Right cardiac atrium (tissue), 5 donors: ENCODE measurements at regions not wholly inside any gene's neighbourhood (a gene's known extent, or its start where the extent isn't known, plus 50 kb on each side); places are given as distances from the start of the nearest gene placed in this dataset.

Source experiments
- ATAC-seq, 2 donors: fragments of 200-7000 bp; cut with Tn5 transposase; one replicate each; pipeline versions ENCODE4 v1.8.0 to v1.9.1; 2020; ENCODE audit warnings: moderate library complexity in 2 of 2, mild to moderate bottlenecking in 1 of 2
- DNase-seq, 3 donors: peaks; one replicate each; pipeline ENCODE4 v3.0.0-alpha.2; 2020
- H3K27ac ChIP-seq: one replicate; pipeline ENCODE4 v1.5.1; 2013; ENCODE audit warnings: mild to moderate bottlenecking, low read length, control low read depth, moderate library complexity
- H3K27me3 ChIP-seq: one replicate; pipeline ENCODE4 v1.6.1; 2013; ENCODE audit not compliant: control insufficient read depth, insufficient read depth
- H3K4me1 ChIP-seq: one replicate; pipeline ENCODE4 v1.6.1; 2013; ENCODE audit warnings: low read length; ENCODE audit not compliant: control insufficient read depth, insufficient read depth
- H3K4me3 ChIP-seq: one replicate; pipeline ENCODE4 v1.5.1; 2013; ENCODE audit warnings: low read length, control low read depth
- H3K9me3 ChIP-seq: one replicate; pipeline ENCODE4 v1.6.1; 2013; ENCODE audit warnings: low read length; ENCODE audit not compliant: control insufficient read depth
- WGBS: extraction: QIAGEN DNeasy Blood & Tissue Kit; methylation state at CpG from one replicate; pipeline ENCODE4 v1.1.7; 2013; 5-methylcytosine and 5-hydroxymethylcytosine counted together
- intact Hi-C, 4 donors: fragments of 100-400 bp; cut with DNase I; formaldehyde crosslinking; loops; one replicate each; pipeline versions ENCODE4 v1.11.0 to v1.14.0; 2022 to 2023
- donor health status: healthy with polysubstance abuse.
- donor health status: DM: no; HTN: yes; CAD: no.
- donor health status: DM: no; HTN: no; CAD: no.
- donor health status: DM: no; HTN: yes; CAD: no; lungs with severe emphysema.
- donor health status: DM: yes; HTN: yes; CAD: no.

GRCh38 chr3:8282541-8283165 lies 219.0 kb upstream of the LMCD1 start:
- no peaks in the 10 kb centered on the region for H3K4me1 ChIP-seq
- intact Hi-C loops, result no loop called here
- H3K27ac ChIP-seq, result no peak overlapping the region
- H3K27me3 ChIP-seq, result no peaks in the 10 kb centered on the region
- H3K9me3 ChIP-seq, result no peaks in the 10 kb centered on the region
- H3K4me3 ChIP-seq, result no peak overlapping the region
- DNase-seq (no peak), ATAC-seq (no peak)

DNA sequence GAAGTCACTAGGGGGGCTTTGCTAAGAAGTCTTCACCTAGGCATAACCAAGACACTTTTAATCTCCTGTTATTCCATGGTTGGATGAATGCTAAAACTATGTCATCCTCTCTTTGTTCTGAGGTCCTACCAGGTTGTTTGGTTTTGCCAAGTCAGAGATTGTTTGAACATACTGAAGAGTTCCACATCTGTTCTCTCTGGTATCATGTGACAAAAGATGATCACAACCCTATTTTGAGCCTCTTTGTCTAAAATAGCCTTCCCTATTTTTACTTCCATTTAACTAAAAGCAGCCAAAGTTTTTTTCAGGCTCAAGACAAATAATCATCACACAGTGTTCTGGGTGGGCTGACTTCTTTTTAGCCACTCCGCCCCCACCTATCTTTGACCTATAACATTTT lies 218.4 kb upstream of the LMCD1 start:
- H3K9me3 ChIP-seq, result no peaks in the 10 kb centered on the region
- WGBS, result 88% methylated on average over 1 of the region's 1 CpG
- intact Hi-C loops, result no loop called here
- H3K27me3 ChIP-seq, result no peaks in the 10 kb centered on the region
- DNase-seq (no peak), ATAC-seq (no peak)
- H3K4me3 ChIP-seq, result no peak overlapping the region
- H3K27ac ChIP-seq, result no peak overlapping the region
- H3K4me1 ChIP-seq, result no peaks in the 10 kb centered on the region

- 71% methylated on average over 5 of the region's 5 CpGs for WGBS
- Histone ChIP-seq H3K4me3 (no peak overlapping the region), H3K27ac (no peak overlapping the region), H3K4me1 (no peaks in the 10 kb centered on the region), H3K9me3 (no peaks in the 10 kb centered on the region), H3K27me3 (no peaks in the 10 kb centered on the region)
- ATAC-seq (no peak), DNase-seq (no peak)
- intact Hi-C loops, result no loop called here
Measured at GRCh38 chr3:8286086-8286485, 215.5 kb upstream of the LMCD1 start.

DNA sequence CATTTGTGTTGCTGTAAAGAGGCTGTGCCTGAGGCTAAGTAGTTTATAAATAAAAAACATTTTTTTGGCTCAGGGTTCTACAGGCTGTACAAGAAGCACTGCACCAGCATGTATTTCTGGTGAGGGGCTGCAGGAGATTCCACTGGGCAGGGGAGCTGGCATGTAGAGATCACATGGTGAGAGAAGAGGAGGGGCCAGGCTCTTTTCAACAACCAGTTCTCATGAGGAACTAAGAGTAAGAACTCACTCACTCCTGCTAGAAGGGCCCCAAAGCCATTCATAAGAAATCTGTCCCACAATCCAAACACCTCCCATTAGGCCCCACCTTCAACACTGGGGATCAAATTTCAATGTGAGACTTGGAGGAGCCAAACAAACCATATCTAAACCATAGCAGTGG lies 214.9 kb upstream of the LMCD1 start:
- no peak overlapping the region for H3K27ac ChIP-seq
- intact Hi-C loops, result no loop called here
- no peaks in the 10 kb centered on the region for H3K27me3 ChIP-seq
- DNase-seq (no peak), ATAC-seq (no peak)
- H3K4me1 ChIP-seq, result no peaks in the 10 kb centered on the region
- no peaks in the 10 kb centered on the region for H3K9me3 ChIP-seq
- H3K4me3 ChIP-seq, result no peak overlapping the region

- ATAC-seq (no peak), DNase-seq (no peak)
- WGBS, result 88% methylated on average over 2 of the region's 2 CpGs
- H3K4me1 ChIP-seq, result no peaks in the 10 kb centered on the region
- intact Hi-C loops, result no loop called here
- no peaks in the 10 kb centered on the region for H3K27me3 ChIP-seq
- H3K4me3 ChIP-seq, result no peak overlapping the region
- H3K9me3 ChIP-seq, result no peaks in the 10 kb centered on the region
- H3K27ac ChIP-seq, result no peak overlapping the region
Measured at GRCh38 chr3:8290611-8291010, 211.0 kb upstream of the LMCD1 start.

DNA sequence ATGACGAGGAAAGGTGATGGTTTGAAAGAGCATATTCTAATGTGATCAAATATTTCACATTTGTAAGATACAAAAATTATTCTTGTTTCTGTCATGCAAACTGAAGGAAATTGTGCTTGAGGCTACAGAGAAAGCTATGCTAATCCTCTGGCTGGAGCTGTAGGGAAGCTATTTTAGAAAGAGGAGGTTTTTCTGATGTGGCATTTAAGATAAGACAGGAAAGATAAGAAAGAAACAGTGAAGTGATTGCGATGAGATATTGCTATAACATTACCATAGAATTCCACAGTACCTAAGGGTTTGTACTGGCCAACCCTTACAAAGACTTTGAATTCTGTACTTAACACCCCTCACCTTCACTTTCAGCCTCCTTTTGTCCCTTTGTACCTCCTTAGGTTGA lies 205.2 kb upstream of the LMCD1 start:
- intact Hi-C loops, result no loop called here
- ATAC-seq, result no peak
- Histone ChIP-seq H3K4me1 (no peaks in the 10 kb centered on the region), H3K4me3 (no peak overlapping the region), H3K27me3 (no peaks in the 10 kb centered on the region), H3K9me3 (no peaks in the 10 kb centered on the region), H3K27ac (no peak overlapping the region)
- WGBS, result 72% methylated on average over 2 of the region's 2 CpGs
- DNase-seq, result no peak

DNA sequence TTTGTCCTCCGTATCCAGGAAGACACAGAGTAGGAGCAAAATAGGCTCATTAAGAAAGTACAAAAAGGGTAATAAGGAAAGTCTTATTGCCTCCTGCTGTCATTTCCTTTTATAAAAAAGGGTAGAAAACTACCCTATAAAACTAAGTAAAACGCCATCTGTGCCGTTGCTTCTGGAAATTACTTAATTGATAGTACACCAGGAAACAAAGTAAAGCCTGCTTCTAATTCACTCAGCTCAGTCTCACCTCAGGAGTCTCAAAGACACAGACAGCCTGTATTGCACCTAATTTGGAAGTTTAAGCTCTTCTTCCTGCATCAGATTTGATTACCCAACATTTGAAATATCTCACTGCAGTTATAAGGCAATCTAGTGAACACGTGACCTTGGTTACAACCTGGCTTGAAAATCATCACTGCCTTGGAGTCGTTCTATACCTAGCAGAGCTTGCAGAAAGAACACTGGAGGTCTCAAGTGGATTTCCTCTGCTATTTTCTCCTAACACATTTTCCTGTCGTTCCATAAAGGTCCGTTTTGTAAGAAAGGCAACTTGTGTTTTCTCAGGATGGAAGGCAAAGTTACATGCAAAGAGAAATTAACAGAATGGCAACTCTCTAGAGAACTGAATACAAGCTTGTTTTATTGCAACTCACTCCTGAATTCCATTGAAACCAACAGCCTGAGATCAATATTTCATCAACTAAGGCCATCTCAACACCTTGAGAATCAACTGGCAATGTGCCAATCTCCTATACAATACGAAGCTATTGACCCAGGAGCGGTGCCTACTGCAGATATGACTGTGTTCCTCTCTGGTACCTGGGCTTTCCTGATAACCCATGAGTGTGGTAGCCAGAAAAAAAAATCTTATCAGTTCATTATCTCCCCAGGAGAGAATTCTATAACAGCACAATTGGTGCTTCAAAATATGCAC lies 203.3 kb upstream of the LMCD1 start:
- no peak for ATAC-seq
- intact Hi-C loops, result no loop called here
- 64% methylated on average over 9 of the region's 9 CpGs for WGBS

GRCh38 chr3:8301977-8302735 lies 199.5 kb upstream of the LMCD1 start:
- Histone ChIP-seq H3K27me3 (no peaks in the 10 kb centered on the region), H3K4me3 (no peak overlapping the region), H3K9me3 (no peaks in the 10 kb centered on the region), H3K4me1 (no peaks in the 10 kb centered on the region), H3K27ac (no peak overlapping the region)
- 31% methylated on average over 7 of the region's 7 CpGs for WGBS
- no peak for ATAC-seq
- DNase-seq, result no peak
- intact Hi-C loops, result no loop called here

More for the DNA sequence above, 203.3 kb upstream of the LMCD1 start:
- DNase-seq, result no peak
- no peaks in the 10 kb centered on the region for H3K4me1 ChIP-seq
- no peaks in the 10 kb centered on the region for H3K9me3 ChIP-seq
- H3K27me3 ChIP-seq, result no peaks in the 10 kb centered on the region
- H3K27ac ChIP-seq, result no peak overlapping the region
- H3K4me3 ChIP-seq, result no peak overlapping the region

GRCh38 chr3:8303466-8303865 lies 198.2 kb upstream of the LMCD1 start:
- no peak overlapping the region for H3K4me3 ChIP-seq
- H3K27me3 ChIP-seq, result no peaks in the 10 kb centered on the region
- no peaks in the 10 kb centered on the region for H3K4me1 ChIP-seq
- no peak for DNase-seq
- H3K27ac ChIP-seq, result no peak overlapping the region
- intact Hi-C loops, result no loop called here
- H3K9me3 ChIP-seq, result no peaks in the 10 kb centered on the region
- ATAC-seq, result no peak
- 31% methylated on average over 1 of the region's 1 CpG for WGBS

DNA sequence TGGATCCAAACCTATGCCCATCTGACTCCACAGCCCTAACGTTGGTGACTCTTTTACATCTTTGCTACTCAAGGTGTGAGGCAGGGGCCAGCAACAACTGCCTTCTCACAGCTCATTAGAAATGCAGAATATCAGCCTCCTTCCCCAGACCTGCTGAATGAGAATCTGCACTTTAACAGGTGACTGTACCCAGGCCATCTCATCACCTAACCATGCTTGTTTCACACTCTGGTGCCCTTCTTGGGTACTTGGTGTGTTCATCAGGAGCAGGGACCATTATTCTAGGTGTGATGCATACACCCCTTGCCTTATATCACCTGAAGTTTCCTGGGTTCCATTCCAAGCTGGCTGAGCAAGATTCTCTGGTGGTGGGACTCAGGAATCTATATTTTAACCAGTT lies 196.3 kb upstream of the LMCD1 start:
- Histone ChIP-seq H3K4me3 (no peak overlapping the region), H3K27me3 (no peaks in the 10 kb centered on the region), H3K9me3 (no peaks in the 10 kb centered on the region), H3K4me1 (no peaks in the 10 kb centered on the region), H3K27ac (no peak overlapping the region)
- 75% methylated on average over 1 of the region's 1 CpG for WGBS
- intact Hi-C loops, result no loop called here
- ATAC-seq (no peak), DNase-seq (no peak)

DNA sequence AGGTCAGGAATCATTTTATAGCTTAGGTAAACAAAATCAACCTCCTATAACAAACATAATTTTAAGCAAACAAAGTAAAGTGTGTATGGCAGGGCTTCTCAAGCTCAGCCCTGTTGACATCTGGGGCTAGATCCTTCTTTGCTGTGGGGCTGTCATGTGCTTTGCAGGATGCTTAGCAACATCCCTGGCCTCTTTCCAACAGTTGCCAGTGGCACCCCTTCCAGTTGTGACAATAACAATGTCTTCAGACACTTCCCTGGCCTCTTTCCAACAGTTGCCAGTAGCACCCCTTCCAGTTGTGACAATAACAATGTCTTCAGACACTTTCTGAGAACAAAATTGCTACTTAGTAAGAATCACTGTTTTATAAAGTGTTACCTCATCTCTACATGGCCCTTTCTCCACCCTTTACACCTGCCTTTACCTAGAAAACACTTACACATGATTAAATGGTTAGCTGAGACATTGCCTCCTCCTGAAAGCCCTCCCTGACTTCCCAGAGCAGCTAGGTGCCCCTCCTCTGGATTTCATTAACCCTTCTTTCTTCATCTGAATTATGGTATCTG lies 194.0 kb upstream of the LMCD1 start:
- intact Hi-C loops, result no loop called here
- Histone ChIP-seq H3K4me1 (no peaks in the 10 kb centered on the region), H3K9me3 (no peaks in the 10 kb centered on the region), H3K27me3 (no peaks in the 10 kb centered on the region), H3K4me3 (no peak overlapping the region), H3K27ac (no peak overlapping the region)
- no peak for ATAC-seq
- no peak for DNase-seq
